Heart right ventricle (tissue), 16 donors: ENCODE measurements at regions not wholly inside any gene's neighbourhood (a gene's known extent, or its start where the extent isn't known, plus 50 kb on each side); places are given as distances from the start of the nearest gene placed in this dataset.

Source experiments
- ATAC-seq, 8 donors: fragments of 200-7000 bp; cut with Tn5 transposase; one replicate each; pipeline ENCODE4 v1.9.1; 2020; ENCODE audit warnings: mild to moderate bottlenecking in 8 of 8, moderate library complexity in 8 of 8, moderate number of reproducible peaks in 1 of 8
- DNase-seq, 2 donors: peaks; one replicate each; pipeline ENCODE4 v3.0.0-alpha.2; 2020
- H3K27ac ChIP-seq, 10 donors: fragments of 200-600 bp; sonication (generic) in 2 of 10; one replicate each; pipeline versions ENCODE4 v1.5.0 to v1.8.0; 2020 to 2022; ENCODE audit warnings: mild to moderate bottlenecking in 3 of 10
- H3K27me3 ChIP-seq, 7 donors: fragments of 200-600 bp; one replicate each; pipeline ENCODE4 v1.8.0; 2021 to 2022; ENCODE audit warnings: mild to moderate bottlenecking in 2 of 7
- H3K36me3 ChIP-seq, 9 donors: fragments of 200-600 bp; sonication (generic) in 1 of 9; one replicate each; pipeline versions ENCODE4 v1.5.0 to v1.8.0; 2020 to 2022; ENCODE audit warnings: mild to moderate bottlenecking in 2 of 9
- H3K4me1 ChIP-seq, 9 donors: fragments of 200-600 bp; sonication (generic) in 1 of 9; one replicate each; pipeline versions ENCODE4 v1.5.0 to v1.8.0; 2020 to 2022; ENCODE audit warnings: mild to moderate bottlenecking in 4 of 9
- H3K4me3 ChIP-seq, 10 donors: fragments of 200-600 bp; sonication (generic) in 2 of 10; one replicate each; pipeline versions ENCODE4 v1.5.0 to v1.8.0; 2020 to 2022; ENCODE audit warnings: mild to moderate bottlenecking in 7 of 10, moderate library complexity in 2 of 10
- H3K9me3 ChIP-seq, 11 donors: fragments of 200-600 bp in 10 of 11; sonication (generic) in 2 of 11; one replicate each; pipeline versions ENCODE4 v1.5.0 to v1.8.0; 2013 to 2022; ENCODE audit warnings: mild to moderate bottlenecking in 2 of 11, control low read depth in 1 of 11, moderate library complexity in 1 of 11
- CTCF ChIP-seq, 9 donors: fragments of 200-600 bp; sonication (generic) in 2 of 9; IDR thresholded peaks; one replicate each; pipeline versions ENCODE4 v1.5.0 to v1.8.0; 2021 to 2022; ENCODE audit warnings: antibody characterized with exemption in 9 of 9, mild to moderate bottlenecking in 5 of 9, moderate library complexity in 1 of 9
- whole genome bisulfite sequencing, 2 donors: extraction: QIAGEN DNeasy Blood & Tissue Kit; methylation state at CpG; one replicate each; pipeline ENCODE4 v1.1.7; 2013; ENCODE audit warnings: inconsistent platforms in 1 of 2; 5-methylcytosine and 5-hydroxymethylcytosine counted together
- intact Hi-C, 10 donors: fragments of 100-400 bp; cut with DNase I; formaldehyde crosslinking; loops; one replicate each; pipeline versions ENCODE4 v1.11.1 to v1.14.2; 2022
- donor health status: Arrhythmogenic right ventricular cardiomyopathy.
- donor health status: ischemic (EF 13 %, LVEDD 7.1; RV severe dilation, severe dysfunction).
- donor health status: healthy with polysubstance abuse.
- donor health status: DM: no; HTN: yes; CAD: no.
- donor health status: DM: no; HTN: no; CAD: no.
- donor health status: ischemic (EF 25% LVEDD 6.9; RV normal size, moderate dysfunction).
- donor health status: ischemic (EF 25% LVEDD 5.7; RV mildly dilated, moderate dysfunction).
- donor health status: healthy.
- donor health status: DM: yes; HTN: yes; CAD: no.
- donor health status: Ischemic cardiomyopathy.
- donor health status: ischemic (EF 35%, LVEDD 5.7; RV mildly dilated, moderate dysfunction).
- donor health status: nonischemic (EF 11% LVEDD 7.7; RV severe dilation, severe dysfunction).
- donor health status: DM: yes; HTN: yes; CAD: no.
- donor health status: PGD.
- donor health status: ischemic (EF 29% LVEDD 5.4; RV normal size, mild dysfunction).
- donor health status: nonischemic (EF 23%, LVEDD 6.1; RV moderate dilation, normal function).

GRCh38 chr18:41783065-41783818, 171.8 kb upstream of the PIK3C3 start:
- 74 to 79% methylated on average over 5 of the region's 5 CpGs for WGBS, 2 donors
- Histone ChIP-seq H3K36me3 (no peaks in the 10 kb centered on the region), H3K27me3 (no peaks in the 10 kb centered on the region), H3K4me1 (no peaks in the 10 kb centered on the region), H3K27ac (no peak overlapping the region), H3K9me3 (no peaks in the 10 kb centered on the region), H3K4me3 (no peak overlapping the region)
- intact Hi-C loops, result no loop called here
- no peak for ATAC-seq
- DNase-seq, result no peak
- no peak for TF ChIP-seq CTCF (IDR thresholded peaks at IDR 0.05)

GRCh38 chr18:41771973-41772372, 183.1 kb upstream of the PIK3C3 start:
- ATAC-seq, result no peak

GRCh38 chr18:41769265-41769664, 185.8 kb upstream of the PIK3C3 start:
- DNase-seq, result no peak
- WGBS, 2 donors, result 65 to 76% methylated on average over 1 of the region's 1 CpG
- Histone ChIP-seq H3K27me3 (no peaks in the 10 kb centered on the region), H3K4me3 (no peak overlapping the region), H3K27ac (no peak overlapping the region), H3K9me3 (no peaks in the 10 kb centered on the region), H3K4me1 (no peaks in the 10 kb centered on the region), H3K36me3 (no peaks in the 10 kb centered on the region)
- no peak for TF ChIP-seq CTCF (IDR thresholded peaks at IDR 0.05)
- intact Hi-C loops, result no loop called here
- no peak for ATAC-seq

More at GRCh38 chr18:41771973-41772372, 183.1 kb upstream of the PIK3C3 start:
- H3K4me3 ChIP-seq, result no peak overlapping the region
- no peak for TF ChIP-seq CTCF (IDR thresholded peaks at IDR 0.05)
- intact Hi-C loops, result no loop called here
- H3K9me3 ChIP-seq, result no peaks in the 10 kb centered on the region
- no peaks in the 10 kb centered on the region for H3K4me1 ChIP-seq
- H3K36me3 ChIP-seq, result no peaks in the 10 kb centered on the region
- H3K27me3 ChIP-seq, result no peaks in the 10 kb centered on the region
- DNase-seq, result no peak
- no peak overlapping the region for H3K27ac ChIP-seq
- 83 to 95% methylated on average over 1 of the region's 1 CpG for WGBS, 2 donors

- no peak for TF ChIP-seq CTCF (IDR thresholded peaks at IDR 0.05)
- no peaks in the 10 kb centered on the region for H3K4me1 ChIP-seq
- ATAC-seq (no peak), DNase-seq (no peak)
- intact Hi-C loops, result no loop called here
- H3K27ac ChIP-seq, result no peak overlapping the region
- no peaks in the 10 kb centered on the region for H3K9me3 ChIP-seq
- WGBS, 2 donors, result 83 to 89% methylated on average over 2 of the region's 2 CpGs
- no peaks in the 10 kb centered on the region for H3K36me3 ChIP-seq
- no peak overlapping the region for H3K4me3 ChIP-seq
- H3K27me3 ChIP-seq, result no peaks in the 10 kb centered on the region
Measured at GRCh38 chr18:41768467-41768866, 186.6 kb upstream of the PIK3C3 start.
